HPDE6-E6E7 (cell line): ENCODE measurements at regions not wholly inside any gene's neighbourhood (a gene's known extent, or its start where the extent isn't known, plus 50 kb on each side); places are given as distances from the start of the nearest gene placed in this dataset.
"Not testable (repeated sequence)": the region's sequence is repeated elsewhere in the genome, so short reads cannot be mapped to it uniquely, and the experiment has no call there.

Experiments
- DNase-seq: peaks from one replicate; pipeline ENCODE4 v3.0.0; 2011; ENCODE audit warnings: missing footprints; ENCODE audit errors: extremely low spot score

DNA sequence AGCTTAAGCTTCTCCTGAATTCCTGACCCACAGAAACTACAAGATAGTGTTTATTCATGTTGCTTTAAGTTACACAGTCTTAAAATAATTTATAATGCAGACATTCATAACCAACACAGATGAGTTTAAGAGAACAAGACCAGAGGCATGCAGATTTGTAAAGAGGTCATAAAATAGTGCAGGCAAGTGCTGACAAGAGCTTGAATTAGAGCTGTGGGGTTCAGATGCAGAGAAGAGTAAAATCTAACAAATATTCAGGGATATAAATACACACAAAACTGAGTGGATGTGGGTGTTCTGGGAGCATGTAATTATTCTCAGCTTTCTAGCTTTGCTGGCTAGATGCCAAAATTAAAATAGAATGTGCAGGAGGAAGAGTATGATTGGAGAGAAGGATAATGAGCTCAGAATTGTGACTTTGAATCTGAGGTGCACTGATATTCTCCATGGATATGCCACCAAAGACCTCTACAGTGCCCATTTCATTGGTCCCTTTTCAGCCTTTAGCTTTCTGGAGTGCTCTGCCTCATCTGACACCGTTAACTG lies 291.9 kb upstream of the SGK1 start:
- no peak for DNase-seq

GRCh38 chr6:134607411-134607810 lies 289.5 kb upstream of the SGK1 start:
- DNase-seq: no peak

DNA sequence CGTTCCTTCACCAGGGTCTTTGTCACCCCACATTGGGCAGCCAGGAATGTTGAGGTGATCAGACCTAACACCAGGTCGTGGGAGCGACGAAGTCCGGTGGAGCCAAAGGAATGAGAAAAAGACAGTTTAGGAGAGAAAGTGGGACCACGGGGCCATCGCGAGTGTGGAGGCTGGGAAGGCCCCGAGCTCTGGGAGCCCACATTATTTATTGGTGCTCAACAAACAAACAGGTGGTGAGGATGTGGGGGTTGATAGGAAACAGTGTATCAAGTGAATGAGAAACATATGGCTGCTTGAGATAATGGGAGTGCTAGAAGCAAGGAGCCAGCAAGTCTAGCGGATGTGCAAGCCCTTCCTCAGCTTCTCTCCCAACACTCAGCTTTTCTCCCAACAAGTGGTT lies 287.1 kb upstream of the SGK1 start:
- DNase-seq: no peak

DNA sequence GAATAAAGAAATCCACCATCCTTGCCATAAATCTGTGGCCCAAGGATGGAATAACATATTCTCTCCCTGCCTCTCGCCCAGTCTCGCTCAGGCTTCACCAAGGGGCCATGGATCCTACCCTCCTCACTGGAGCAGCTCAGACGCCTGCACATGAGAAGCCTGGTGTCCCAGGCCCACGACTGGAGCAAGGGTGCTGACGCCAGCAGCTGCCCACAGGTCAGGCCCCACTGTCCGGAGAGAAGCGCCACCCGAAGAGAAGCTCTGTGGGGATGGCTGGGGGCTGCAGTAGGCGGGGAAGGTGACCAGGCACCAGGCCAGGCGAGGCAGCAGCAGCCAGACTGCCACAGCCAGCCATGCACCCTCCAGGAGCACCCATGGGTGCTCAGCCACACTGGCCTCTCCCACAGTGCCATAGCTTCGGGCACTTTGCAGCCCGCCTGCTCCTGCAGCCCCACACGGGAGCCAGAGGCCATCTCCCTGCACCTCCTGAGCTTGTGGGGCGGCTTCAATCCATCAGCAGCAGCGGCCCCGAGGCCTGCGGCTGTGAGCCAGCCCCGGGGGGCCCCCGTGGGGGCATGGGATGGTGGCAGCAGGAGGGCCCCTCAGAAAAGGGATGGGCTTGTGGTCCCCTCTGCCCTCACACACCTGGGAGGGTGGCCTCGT lies 286.2 kb upstream of the SGK1 start:
- no peak for DNase-seq

DNA sequence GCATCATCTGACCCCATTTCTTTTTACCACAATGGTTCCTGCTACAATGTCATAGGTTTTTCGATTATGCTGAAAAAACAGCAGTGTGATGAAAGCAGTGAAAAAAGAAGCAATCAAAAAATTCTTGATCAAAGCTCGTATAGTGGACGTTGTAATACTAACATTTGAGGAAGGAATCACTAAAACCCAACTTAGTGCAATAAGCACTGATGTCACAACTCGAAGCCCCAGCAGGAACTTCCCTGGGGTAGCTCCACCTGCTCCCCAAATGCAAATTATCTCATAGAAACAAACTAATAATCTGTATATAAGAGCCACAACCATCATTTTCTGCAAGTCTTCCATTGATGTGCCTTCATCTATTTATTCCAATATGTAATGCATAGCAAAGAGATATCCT lies 285.6 kb upstream of the SGK1 start:
- DNase-seq: no peak

- DNase-seq: no peak
Measured at GRCh38 chr6:134602123-134602522, 284.2 kb upstream of the SGK1 start.

- no peak for DNase-seq
Measured at GRCh38 chr6:134600671-134601070, 282.8 kb upstream of the SGK1 start.

- DNase-seq: no peak
Measured at GRCh38 chr6:134599079-134599478, 281.2 kb upstream of the SGK1 start.

- DNase-seq: no peak
Measured at GRCh38 chr6:134596191-134596590, 278.3 kb upstream of the SGK1 start.

DNA sequence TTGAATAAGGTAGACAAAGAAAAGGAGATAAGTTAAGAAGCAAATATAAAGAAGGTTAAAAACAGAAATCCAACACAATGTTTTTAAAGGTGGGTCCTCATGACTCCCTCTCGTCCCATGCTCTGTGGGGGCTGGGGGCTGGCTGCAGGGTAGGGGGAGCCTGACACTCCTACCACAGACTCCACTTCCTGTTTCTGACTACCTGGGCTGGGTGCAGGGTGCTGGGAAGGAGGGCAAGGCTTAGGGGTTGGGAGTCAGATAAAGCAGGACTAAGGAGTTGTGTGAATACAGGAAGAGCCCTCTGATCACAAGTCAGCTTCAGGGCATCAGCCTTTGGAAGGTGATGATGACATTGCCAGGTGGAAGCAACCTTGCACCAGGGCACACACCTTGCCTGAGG lies 277.0 kb upstream of the SGK1 start:
- no peak for DNase-seq

DNA sequence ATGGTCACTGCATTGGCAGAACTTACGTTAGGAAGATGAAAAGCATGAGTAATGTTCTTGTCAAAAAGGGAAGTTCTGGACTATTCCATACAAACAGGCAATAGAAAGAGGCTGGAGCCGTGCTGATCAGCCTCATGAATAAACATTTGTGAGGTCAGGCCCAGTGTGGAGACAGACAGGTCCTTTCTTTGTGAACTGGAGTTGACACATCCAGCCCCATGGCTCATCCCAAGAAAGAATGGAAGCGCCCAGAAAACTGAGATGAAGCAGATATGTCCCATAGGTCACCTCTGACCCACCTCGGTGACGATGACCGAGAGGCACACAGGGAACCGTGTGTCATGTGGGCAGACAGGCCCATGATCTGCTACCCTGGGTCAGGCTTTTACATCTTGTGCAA lies 276.0 kb upstream of the SGK1 start:
- DNase-seq: no peak

DNA sequence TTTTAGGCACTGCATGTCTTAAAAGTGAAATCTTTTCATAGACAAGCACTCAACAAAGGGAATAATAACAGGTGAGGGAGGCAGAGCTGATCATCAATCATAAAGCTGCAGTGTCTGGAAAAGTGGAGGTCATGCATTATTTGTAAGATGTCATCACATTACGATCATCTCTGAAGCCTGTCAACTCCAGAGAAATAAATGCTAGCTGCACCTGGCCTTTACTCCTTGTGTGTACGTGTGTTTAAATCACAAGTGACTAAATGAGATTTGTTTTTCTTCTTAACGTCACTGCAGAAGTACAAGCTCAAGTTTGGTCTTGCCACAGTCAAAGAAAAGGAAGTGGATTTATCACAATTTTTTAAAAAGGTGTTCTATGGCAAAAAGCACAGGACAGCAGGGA lies 275.5 kb upstream of the SGK1 start:
- no peak for DNase-seq

DNA sequence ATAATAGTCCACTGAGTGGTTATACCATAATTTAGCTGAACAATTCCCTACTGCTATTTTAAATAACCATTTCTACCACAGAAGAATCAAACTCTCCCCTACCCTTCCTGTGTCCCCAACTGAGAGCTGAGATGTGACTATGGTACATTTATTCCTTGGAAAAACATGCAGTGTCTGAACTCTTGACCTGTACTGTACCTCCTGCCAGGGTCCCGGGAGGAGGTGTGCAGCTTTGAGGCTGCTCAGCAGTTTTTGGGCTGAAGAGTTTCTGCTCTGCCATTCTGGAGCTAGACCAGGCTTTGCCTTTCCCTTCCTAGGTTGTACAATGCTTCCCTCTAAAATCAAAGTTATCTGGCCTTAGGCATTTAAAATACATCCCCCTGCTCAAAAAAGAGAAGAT lies 275.1 kb upstream of the SGK1 start:
- no peak for DNase-seq

GRCh38 chr6:134590449-134590848 lies 272.5 kb upstream of the SGK1 start:
- no peak for DNase-seq

DNA sequence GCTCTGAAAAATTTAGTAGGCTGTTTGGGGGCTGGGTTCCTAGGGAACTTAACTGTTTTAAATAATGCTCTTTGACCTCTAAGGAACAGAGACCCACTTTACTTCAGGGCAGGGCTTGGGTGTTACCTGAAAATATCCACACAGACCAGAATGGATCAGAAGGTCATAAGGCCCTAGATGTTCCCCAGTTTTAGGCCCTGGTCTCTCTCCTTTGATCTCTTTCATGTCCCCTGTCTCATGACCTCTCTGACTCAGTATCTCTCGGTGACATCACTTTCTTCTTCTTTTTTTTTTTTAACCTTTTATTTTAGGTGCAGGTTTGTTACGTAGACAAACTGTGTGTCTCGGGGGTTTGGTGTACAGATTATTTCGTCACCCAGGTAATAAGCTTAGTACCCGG lies 272.1 kb upstream of the SGK1 start:
- no peak for DNase-seq

DNA sequence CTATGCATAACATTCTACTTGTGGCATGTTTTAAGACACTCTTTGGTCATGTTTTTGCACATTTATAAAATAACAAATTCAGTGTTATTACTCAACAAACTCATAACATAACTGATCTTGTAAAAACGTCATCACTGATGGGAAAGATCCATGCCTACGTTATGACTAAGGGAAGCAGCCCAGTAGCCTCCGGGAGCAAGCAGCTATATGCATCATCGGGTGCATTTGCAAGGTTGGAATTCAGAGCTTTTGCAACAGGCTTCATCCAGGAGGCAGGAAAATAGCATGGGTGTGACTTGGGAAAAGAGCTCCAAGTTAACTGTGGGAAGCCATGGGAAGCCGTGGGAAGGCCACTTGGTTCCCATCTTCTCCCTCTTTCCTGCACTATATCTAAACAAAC lies 271.6 kb upstream of the SGK1 start:
- peak; percentile 87 for DNase-seq

DNA sequence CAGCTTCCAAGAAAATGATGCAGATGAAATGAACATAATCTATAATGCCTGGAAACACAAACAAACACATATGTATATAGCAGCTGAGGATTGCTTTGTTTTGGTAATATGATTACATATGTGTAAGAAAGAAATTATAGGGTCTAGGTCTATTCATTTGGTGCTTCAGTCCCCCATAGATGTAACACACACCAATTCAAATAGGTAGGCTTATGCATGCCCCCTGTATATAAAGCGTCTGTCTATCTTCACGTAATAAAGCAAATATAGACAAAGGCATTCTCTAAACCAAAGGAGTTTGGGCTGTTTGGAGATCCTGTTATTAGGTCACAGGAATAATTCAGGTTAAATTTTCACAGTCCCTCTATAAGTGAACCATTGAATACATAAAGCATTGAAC lies 270.4 kb upstream of the SGK1 start:
- DNase-seq: no peak

DNA sequence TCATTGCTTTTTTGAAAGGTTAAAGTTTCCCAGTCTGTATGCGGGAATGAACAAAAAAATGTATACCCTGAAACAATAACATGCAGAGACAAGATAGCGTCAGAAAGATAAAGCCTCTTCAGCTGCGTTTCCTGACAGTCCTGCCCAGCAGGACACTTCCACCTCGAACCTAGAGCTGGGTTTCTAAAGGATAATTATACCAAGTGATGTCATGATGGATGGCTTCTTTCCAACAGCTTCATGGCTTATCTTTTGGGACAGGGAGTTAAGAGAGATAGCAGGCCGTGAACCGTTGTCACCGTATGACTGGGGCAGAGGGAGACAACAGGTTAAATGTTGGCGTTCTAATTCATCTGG lies 267.6 kb upstream of the SGK1 start:
- DNase-seq: no peak

GRCh38 chr6:134584847-134585516 lies 267.1 kb upstream of the SGK1 start:
- DNase-seq: no peak

DNA sequence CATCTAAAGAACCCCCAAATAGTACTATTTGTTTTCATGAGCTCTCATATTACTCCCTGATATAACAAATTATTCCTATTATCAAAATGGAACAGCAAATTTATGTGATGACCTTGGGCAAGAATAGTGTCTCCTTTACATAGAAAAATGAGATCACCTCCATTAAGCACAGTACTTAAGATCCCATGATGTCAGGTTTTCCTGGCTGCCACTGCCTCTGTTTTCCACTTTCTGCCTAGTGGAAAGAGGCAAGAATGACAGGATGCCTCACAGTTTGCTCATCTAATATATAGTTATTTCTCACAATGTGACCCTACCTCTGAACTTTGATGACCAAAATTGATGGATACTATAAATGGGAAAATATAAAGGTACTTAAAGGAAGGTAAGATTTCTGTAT lies 260.1 kb upstream of the SGK1 start:
- DNase-seq: no peak

GRCh38 chr6:134575221-134575620 lies 257.3 kb upstream of the SGK1 start:
- DNase-seq: no peak

GRCh38 chr6:134574491-134574890 lies 256.6 kb upstream of the SGK1 start:
- DNase-seq: no peak

DNA sequence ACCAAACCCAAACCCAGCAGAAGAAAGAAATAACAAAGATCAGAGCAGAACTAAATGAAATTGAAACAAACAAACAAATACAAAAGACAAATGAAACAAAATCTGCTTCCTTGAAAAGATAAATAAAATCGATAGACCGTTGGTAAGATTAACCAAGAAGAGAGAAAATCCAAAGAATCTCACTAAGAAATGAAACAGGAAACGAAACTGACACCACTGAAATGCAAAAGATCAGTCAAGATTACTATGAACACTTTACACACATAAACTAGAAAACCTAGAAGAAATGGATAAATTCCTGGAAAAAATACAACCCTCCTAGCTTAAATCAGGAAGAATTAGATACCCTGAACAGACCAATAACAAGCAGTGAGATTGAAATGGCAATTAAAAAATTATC lies 252.1 kb upstream of the SGK1 start:
- not testable (repeated sequence) for DNase-seq

DNA sequence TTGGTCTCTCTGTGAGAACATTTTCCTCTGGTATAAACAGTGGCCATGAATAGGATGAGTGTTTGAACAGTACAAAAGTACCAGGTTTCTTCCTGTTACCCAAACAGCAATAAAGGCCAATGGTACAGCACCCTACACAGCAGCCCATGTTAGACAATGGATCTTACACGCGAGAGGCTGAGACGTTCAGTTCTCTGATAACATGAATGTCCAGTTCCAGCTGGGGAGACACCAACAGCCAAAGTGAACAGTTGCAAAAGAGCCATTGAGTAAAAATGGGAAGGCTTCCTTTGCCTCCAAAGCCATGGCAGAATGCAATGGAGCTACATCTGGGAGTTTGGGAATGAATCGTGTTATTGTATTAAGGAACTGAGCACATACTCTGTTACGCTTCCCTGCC lies 246.8 kb upstream of the SGK1 start:
- no peak for DNase-seq
